ENCODE measurements at regions not wholly inside any gene's neighbourhood (a gene's known extent, or its start where the extent isn't known, plus 50 kb on each side); places are given as distances from the start of the nearest gene placed in this dataset.

- ChIA-PET CTCF (no interaction called here), POLR2A (no interaction called here)
- Histone ChIP-seq H3K4me1 (ENCODE audit: control insufficient read depth, insufficient read depth, low read length) (peaks cover 16% of the 10 kb centered on the region), H3K9me3 (ENCODE audit: control insufficient read depth, insufficient read depth, low read depth, low read length) (no peaks in the 10 kb centered on the region), H3K27ac (ENCODE audit: low read length) (peak overlapping the region; percentile 99), H3K4me3 (ENCODE audit: low read depth in 2 of 2, low read length in 2 of 2) (peak overlapping the region; percentile 83 to 90), H3K36me3 (ENCODE audit: control insufficient read depth, insufficient read depth, low read length) (peaks cover 9% of the 10 kb centered on the region), H3K27me3 (ENCODE audit: control insufficient read depth, insufficient read depth, low read length) (no peaks in the 10 kb centered on the region)
- DNase-seq (ENCODE audit: low read depth, low spot score): no peak
- TF ChIP-seq POLR2AphosphoS5 (IDR thresholded peaks at IDR 0.05; ENCODE audit: low read depth, low read length) (peak; percentile 81), SIN3A (IDR thresholded peaks at IDR 0.05; ENCODE audit: borderline replicate concordance, insufficient read depth, low read depth, low read length) (0 out of 2 replicates have a peak, but pooled peaks have one; percentile 38)
- TF ChIP-seq, protein P1, sequence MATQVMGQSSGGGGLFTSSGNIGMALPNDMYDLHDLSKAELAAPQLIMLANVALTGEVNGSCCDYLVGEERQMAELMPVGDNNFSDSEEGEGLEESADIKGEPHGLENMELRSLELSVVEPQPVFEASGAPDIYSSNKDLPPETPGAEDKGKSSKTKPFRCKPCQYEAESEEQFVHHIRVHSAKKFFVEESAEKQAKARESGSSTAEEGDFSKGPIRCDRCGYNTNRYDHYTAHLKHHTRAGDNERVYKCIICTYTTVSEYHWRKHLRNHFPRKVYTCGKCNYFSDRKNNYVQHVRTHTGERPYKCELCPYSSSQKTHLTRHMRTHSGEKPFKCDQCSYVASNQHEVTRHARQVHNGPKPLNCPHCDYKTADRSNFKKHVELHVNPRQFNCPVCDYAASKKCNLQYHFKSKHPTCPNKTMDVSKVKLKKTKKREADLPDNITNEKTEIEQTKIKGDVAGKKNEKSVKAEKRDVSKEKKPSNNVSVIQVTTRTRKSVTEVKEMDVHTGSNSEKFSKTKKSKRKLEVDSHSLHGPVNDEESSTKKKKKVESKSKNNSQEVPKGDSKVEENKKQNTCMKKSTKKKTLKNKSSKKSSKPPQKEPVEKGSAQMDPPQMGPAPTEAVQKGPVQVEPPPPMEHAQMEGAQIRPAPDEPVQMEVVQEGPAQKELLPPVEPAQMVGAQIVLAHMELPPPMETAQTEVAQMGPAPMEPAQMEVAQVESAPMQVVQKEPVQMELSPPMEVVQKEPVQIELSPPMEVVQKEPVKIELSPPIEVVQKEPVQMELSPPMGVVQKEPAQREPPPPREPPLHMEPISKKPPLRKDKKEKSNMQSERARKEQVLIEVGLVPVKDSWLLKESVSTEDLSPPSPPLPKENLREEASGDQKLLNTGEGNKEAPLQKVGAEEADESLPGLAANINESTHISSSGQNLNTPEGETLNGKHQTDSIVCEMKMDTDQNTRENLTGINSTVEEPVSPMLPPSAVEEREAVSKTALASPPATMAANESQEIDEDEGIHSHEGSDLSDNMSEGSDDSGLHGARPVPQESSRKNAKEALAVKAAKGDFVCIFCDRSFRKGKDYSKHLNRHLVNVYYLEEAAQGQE (IDR thresholded peaks at IDR 0.05; ENCODE audit: insufficient read depth in 1 of 2, low read depth in 2 of 2, low read length in 1 of 2): no peak
- TF ChIP-seq, protein P2, sequence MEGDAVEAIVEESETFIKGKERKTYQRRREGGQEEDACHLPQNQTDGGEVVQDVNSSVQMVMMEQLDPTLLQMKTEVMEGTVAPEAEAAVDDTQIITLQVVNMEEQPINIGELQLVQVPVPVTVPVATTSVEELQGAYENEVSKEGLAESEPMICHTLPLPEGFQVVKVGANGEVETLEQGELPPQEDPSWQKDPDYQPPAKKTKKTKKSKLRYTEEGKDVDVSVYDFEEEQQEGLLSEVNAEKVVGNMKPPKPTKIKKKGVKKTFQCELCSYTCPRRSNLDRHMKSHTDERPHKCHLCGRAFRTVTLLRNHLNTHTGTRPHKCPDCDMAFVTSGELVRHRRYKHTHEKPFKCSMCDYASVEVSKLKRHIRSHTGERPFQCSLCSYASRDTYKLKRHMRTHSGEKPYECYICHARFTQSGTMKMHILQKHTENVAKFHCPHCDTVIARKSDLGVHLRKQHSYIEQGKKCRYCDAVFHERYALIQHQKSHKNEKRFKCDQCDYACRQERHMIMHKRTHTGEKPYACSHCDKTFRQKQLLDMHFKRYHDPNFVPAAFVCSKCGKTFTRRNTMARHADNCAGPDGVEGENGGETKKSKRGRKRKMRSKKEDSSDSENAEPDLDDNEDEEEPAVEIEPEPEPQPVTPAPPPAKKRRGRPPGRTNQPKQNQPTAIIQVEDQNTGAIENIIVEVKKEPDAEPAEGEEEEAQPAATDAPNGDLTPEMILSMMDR (IDR thresholded peaks at IDR 0.05): no peak
- intact Hi-C loops (cut with micrococcal nuclease; ENCODE audit: unreplicated experiment) (no loop called here), in situ Hi-C loops (cut with HindIII; ENCODE audit: low pct_unique_long_range_greater_than_20kb, low sequenced_read_pairs) (no loop called here)
- peak; percentile 42 for ATAC-seq
- no TSS peak for BruUV-seq (replicated peaks)
Measured at GRCh38 chr22:46071451-46072109, 78.7 kb upstream of the PPARA start.

- no peaks in the 10 kb centered on the region for H3K9me3 ChIP-seq (ENCODE audit: control insufficient read depth, insufficient read depth, low read depth, low read length)
- no peaks in the 10 kb centered on the region for H3K27me3 ChIP-seq (ENCODE audit: control insufficient read depth, insufficient read depth, low read length)
- DNase-seq (ENCODE audit: low read depth, low spot score): no peak
- peak overlapping the region; percentile 83 to 90 for H3K4me3 ChIP-seq (ENCODE audit: low read depth in 2 of 2, low read length in 2 of 2)
- in situ Hi-C loops (cut with HindIII; ENCODE audit: low pct_unique_long_range_greater_than_20kb, low sequenced_read_pairs): no loop called here
- 0 out of 2 replicates have a peak, but pooled peaks have one; percentile 0 for ATAC-seq
- no TSS peak for BruUV-seq (replicated peaks)
- intact Hi-C loops (cut with micrococcal nuclease; ENCODE audit: unreplicated experiment): no loop called here
- TF ChIP-seq, protein P1 (IDR thresholded peaks at IDR 0.05; ENCODE audit: insufficient read depth in 1 of 2, low read depth in 2 of 2, low read length in 1 of 2): no peak
- TF ChIP-seq POLR2AphosphoS5 (IDR thresholded peaks at IDR 0.05; ENCODE audit: low read depth, low read length): 0 out of 2 replicates have a peak, but pooled peaks have one; percentile 12
- peak overlapping the region; percentile 99 for H3K27ac ChIP-seq (ENCODE audit: low read length)
- ChIA-PET CTCF (no interaction called here), POLR2A (interaction anchor here (0.7 to 1.1 kb wide), 3 partner anchors 11 to 65 kb away, joined by 3 to 20 read pairs (median 7); no protein-coding TSS in a partner anchor)
- H3K36me3 ChIP-seq (ENCODE audit: control insufficient read depth, insufficient read depth, low read length): peaks cover 9% of the 10 kb centered on the region
- peaks cover 16% of the 10 kb centered on the region for H3K4me1 ChIP-seq (ENCODE audit: control insufficient read depth, insufficient read depth, low read length)
Measured at GRCh38 chr22:46072110-46072881, 78.0 kb upstream of the PPARA start.

Measured in Panc1 (cell line).